DMS53 (cell line): ENCODE measurements at regions not wholly inside any gene's neighbourhood (a gene's known extent, or its start where the extent isn't known, plus 50 kb on each side); places are given as distances from the start of the nearest gene placed in this dataset.

ENCODE experiments used
- DNase-seq: peaks from one replicate; lab custom pipeline; 2025; lab: John Stamatoyannopoulos, UW

DNA sequence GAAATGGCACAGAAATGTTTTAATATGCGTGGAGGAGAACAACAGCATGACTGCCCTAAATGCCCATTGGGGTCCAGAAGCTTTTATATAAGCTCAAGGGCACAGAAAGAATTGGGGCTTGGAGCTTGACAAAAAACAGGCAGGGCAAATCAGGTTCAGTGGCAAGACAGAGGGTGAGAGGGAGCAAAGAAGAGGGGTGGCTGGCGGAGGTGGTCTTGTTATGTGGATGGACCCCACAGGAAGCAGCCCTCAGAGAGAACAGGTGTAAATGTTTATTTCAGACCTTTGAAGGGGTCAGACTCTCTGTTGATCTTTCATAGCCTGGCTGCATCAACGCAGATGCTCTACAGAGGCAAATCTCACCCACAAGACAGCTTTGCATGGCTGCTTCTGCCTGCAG, 213.1 kb upstream of the B3GAT1 start:
- DNase-seq = no peak

DNA sequence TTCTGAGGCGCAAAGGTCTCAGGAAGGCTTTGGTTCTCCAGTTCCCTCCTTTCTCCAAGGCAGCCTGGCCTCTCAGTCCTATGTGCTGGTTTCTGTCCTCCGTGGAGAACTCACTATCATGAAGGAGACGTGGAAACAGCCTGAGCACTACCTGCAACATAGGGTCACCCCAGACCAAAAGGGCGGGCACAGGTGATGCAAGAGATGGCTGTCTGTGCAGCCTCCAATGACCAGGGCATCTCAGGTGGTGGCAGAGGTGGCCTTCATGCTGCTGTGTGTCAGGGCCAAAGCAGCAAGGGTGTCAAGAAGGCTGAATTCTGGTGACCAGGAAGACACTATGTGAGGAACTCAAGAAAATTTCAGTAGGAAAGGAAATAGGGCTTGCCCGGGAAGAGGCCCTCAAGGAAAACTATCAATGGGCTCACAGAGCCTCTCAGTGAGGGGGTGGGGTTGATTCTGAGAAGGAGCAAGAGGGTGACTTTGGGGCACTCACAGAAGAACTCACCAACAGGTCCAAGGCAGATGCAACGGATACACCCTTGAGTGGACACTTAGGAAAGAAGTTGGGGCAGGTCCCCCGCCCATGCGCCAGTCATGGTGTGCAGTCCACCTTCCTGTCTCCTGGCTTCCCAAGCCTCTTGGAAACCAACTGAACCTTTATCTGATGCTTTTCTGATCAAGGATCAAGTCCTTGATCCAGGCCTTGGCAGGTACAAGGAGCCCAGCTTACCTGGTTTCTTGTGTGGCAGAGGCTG, 212.3 kb upstream of the B3GAT1 start:
- DNase-seq = no peak

DNA sequence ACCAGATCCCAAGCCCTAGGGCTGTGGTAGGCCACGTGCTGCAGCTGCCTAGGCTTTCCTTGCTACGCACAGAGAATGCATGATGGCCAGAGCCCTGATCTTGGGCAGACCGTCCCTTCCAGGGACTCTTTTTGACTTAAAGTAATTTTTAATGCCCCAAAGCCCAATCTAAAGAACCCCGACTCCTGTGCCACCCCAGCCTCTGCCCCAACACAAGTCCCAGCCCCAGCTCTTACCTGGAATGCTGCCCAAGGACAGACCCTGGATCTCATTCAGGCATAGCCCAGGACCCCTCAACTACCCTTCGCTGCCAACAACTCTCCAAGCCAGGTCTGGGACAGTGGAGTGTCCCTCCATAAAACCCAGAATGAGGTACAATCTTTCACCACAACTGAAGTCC, 211.7 kb upstream of the B3GAT1 start:
- no peak for DNase-seq

GRCh38 chr11:134622458-134622857, 210.4 kb upstream of the B3GAT1 start:
- DNase-seq = no peak

DNA sequence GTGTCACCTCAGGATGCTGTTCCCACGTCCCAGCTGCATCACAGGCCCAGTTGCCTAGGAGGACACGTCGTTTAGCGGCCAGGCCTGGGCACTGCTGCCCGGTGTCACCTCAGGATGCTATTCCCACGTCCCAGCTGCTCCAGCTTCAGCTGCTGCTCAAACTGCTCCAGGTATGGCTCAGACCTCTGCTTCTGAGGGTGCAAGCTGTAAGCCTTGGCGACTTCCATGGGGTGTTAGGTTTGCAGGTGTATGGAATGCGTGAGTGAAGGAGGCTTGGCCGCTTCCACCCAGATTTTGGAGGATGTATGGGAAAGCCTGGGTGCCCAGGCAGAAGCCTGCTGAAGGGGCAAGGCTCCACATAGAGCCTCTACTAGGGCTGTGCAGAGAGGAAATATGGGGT, 205.3 kb upstream of the B3GAT1 start:
- no peak for DNase-seq

GRCh38 chr11:134616038-134616437, 204.0 kb upstream of the B3GAT1 start:
- no peak for DNase-seq

- DNase-seq = no peak
Observed at GRCh38 chr11:134615041-134615615, 203.1 kb upstream of the B3GAT1 start.

DNA sequence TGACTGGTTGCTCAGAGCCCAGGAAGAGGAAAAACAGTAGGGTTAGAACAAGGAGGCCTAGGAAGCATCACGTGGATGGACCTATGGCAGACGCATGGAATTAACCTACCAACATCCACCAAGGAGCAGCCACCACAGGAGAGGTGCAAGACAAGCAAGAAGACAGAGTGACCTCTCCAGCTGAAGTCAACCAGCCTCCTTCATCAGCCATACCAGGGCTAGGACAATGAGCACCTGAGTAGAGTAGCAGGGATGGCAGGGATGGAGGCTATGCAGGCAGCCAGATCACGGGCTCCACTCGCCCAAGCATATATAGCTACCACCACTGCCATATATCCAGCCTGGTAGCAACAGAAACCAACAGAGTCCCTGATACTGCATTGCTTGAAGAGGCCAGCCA, 202.1 kb upstream of the B3GAT1 start:
- no peak for DNase-seq

DNA sequence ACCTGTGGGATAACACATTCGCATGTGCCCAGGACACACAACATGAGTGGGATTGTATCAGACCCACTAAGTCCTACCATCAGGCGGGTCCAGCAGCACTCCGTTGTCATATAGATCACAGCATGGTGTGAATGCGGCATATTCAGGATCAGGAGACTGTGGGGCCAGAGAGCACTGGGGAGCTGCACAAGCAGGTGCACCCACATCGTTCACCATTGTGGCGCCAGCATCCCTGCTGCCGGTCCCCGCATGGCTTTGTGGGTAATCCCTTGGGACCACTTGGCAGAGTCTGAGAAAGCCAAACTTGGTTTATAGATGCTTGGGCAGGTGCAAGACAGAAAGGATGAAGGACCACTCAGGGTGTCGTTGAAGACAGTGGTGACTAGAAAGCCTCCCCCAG, 201.6 kb upstream of the B3GAT1 start:
- DNase-seq = no peak

DNA sequence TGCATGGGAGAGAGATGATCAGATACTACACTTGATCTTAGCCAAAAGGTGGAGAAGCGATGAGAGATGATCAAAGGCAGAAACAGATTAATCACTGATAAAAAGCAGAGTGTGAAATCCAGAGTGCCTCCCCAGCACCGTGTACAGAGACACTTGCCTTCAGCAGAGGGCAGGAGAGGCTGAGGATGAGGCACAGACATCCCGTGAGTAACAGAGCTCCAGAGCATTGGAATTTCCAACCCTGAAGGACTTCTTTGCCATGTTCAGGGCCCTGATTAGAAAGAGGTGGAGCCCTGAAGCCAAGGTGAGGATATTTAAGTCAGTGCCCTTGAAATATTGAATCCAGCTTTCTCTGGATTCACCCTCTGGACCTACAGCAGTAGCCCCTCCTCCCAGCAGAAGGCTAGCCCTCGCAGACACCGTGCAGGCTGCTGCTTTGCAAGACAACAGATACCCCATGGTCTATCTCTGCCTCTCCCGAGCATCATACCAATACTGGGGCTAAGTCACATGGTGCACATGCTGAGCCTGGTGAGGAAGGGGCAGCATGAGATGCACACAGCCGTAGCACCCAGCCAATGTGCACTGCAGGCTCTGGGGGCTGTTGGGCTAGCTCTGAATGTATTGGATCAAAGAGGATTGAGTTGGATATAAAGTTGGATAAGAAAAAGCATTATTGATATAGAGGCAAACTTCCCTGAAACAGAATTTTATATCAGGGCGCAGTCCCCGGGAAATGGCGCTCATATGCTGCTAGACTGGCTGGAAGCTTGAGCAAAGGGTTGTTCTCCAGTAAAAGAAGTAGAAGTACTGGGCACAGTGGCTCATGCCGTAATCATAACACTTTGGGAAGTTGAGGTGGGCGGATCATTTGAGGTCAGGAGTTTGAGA, 200.3 kb upstream of the B3GAT1 start:
- DNase-seq = no peak

DNA sequence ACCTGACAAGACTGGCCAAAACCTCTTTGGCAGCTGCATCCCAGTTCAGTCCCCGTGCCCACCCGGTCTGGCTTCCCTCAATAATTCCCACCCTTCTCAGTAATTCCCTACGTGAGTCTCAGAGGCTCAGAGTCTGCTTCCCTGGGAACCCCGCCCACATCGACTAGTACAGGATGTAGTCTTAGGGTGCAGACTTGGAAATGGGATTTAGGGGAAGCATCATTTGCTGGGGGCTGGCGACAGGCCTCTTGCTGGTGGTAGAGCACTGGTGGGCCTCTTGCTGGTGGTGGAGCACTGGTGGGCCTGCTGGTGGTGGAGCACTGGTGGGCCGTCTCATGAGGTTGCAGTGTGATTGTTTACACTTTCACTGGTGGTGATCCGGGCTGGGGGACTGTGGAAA, 199.5 kb upstream of the B3GAT1 start:
- no peak for DNase-seq

- DNase-seq = no peak
Observed at GRCh38 chr11:134610116-134610910, 198.3 kb upstream of the B3GAT1 start.

DNA sequence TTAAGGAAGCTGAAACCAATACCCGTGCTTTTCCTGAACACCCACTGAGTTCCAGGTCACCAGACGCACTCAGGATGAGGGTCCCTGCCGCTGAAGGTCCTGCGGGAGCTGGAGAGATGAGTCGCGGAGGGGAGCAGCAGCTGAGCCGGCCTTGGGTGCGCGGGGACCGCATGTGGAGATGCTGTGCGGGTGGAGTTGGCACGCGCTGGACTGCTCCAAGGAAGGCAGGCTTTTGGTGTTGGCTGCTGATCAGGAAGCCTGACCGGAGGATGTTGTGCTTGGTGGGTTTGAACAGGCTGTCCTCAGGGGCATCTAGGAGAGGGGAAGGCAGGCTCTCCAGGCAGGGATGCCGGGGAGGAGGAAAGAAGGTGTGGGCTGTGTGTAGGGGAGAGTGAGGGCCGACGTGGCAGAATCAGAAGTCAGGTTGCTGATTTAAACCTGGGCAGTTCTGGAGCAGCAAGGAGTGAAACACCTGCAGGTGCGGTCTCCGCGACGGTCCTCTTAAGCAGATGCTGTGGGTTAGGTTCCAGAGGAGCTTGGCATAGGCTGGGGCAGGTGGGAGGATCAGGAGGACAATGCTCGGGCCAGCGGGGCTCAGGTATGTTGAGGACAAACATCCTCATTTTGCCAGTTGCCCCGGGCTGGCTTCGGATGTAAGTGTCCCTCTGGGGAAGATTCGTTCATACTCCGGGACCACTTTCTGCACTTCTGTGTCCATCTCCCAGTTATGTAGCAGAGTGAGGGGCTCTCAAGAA, 197.5 kb upstream of the B3GAT1 start:
- peak; percentile 17 for DNase-seq

GRCh38 chr11:134607963-134608750, 196.1 kb upstream of the B3GAT1 start:
- DNase-seq = peak; percentile 86

DNA sequence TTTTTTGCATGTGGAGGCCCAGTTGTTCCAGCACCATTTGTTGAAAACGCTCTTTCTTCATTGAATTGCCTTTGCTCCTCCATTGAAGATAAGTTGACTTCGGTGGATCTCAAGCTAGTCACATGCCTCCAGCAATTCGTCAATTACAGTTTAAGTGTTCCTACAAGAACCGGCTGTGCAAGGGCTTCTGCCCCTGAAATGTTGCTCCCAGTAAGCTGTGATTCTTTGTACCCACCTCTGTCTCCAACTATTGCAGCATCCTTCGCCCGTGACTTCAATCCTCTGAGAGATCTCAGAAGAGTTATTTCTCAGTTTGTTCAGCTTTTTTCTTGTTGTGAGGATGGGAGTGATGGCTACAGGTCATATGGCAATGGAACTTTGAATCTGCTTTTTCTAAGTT, 194.2 kb upstream of the B3GAT1 start:
- no peak for DNase-seq

GRCh38 chr11:134604886-134605285, 192.8 kb upstream of the B3GAT1 start:
- no peak for DNase-seq

- peak; percentile 14 for DNase-seq
Observed at GRCh38 chr11:134599299-134599771, 187.3 kb upstream of the B3GAT1 start.

DNA sequence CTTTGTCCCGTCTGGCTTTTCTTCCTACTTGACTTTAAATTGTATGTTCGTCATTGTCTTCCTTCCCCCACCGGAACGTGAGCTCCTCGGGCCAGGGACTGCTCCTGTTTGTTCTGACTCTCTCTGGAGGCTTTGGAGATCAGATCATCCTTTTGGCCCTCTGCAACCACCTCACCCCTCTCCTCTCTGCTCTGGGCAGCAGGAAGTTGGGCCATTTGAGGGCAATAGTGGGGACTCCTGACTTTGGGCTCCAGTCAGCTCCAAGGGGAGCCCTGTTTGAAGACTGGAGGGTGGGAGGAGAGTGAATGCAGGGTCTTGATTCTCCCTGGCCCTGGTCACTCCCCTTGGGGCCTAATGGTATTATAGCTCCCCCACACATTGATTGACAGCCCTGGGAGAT, 186.3 kb upstream of the B3GAT1 start:
- no peak for DNase-seq

GRCh38 chr11:134597452-134597851, 185.4 kb upstream of the B3GAT1 start:
- no peak for DNase-seq

GRCh38 chr11:134596404-134596803, 184.4 kb upstream of the B3GAT1 start:
- no peak for DNase-seq
